SH-SY5Y (cell line): ENCODE measurements at regions not wholly inside any gene's neighbourhood (a gene's known extent, or its start where the extent isn't known, plus 50 kb on each side); places are given as distances from the start of the nearest gene placed in this dataset.

ENCODE experiments used
- GATA2 ChIP-seq: IDR thresholded peaks from 2 replicates; pipeline ENCODE4 v1.6.1; 2011; ENCODE audit warnings: mild to moderate bottlenecking, low read depth, low read length
- GATA3 ChIP-seq: IDR thresholded peaks from 2 replicates; pipeline ENCODE4 v1.6.1; 2011; ENCODE audit warnings: low read depth, mild to moderate bottlenecking, low read length, moderate library complexity

- TF ChIP-seq GATA2 (no peak), GATA3 (no peak)
Measured at GRCh38 chr7:12783421-12784095, 96.1 kb downstream of the ARL4A start.
